ENCODE measurements at regions not wholly inside any gene's neighbourhood (a gene's known extent, or its start where the extent isn't known, plus 50 kb on each side); places are given as distances from the start of the nearest gene placed in this dataset.
"Not testable (repeated sequence)": the region's sequence is repeated elsewhere in the genome, so short reads cannot be mapped to it uniquely, and the experiment has no call there.

- H3K27me3 ChIP-seq (ENCODE audit: insufficient read depth, poor library complexity, severe bottlenecking), result no peaks in the 10 kb centered on the region
- H3K4me3 ChIP-seq (replicated peaks; ENCODE audit: insufficient read depth, low read length), result no peak overlapping the region
- TF ChIP-seq CTCF (IDR thresholded peaks at IDR 0.05; ENCODE audit: insufficient read depth, low read length), result no peak
- no peak for TF ChIP-seq SPI1 (IDR thresholded peaks at IDR 0.05; ENCODE audit: borderline replicate concordance, low read depth)
- no peak for TF ChIP-seq GABPA (IDR thresholded peaks at IDR 0.05; ENCODE audit: low read depth)
- no peak for TF ChIP-seq POLR2AphosphoS5 (IDR thresholded peaks at IDR 0.05; ENCODE audit: low read depth)
- no peak for TF ChIP-seq REST (IDR thresholded peaks at IDR 0.05; ENCODE audit: insufficient replicate concordance, low read depth)
- H3K27ac ChIP-seq (replicated peaks), result no peak overlapping the region
- no peak for DNase-seq (ENCODE audit: low read depth in 1 of 2, low spot score in 1 of 2)
These were observed 110.8 kb downstream of the PCSK1 start for GRCh38 chr5:96322217-96322616.

GRCh38 chr5:96321345-96321744, 111.7 kb downstream of the PCSK1 start:
- no peak for TF ChIP-seq CTCF (IDR thresholded peaks at IDR 0.05; ENCODE audit: insufficient read depth, low read length)
- TF ChIP-seq SPI1 (IDR thresholded peaks at IDR 0.05; ENCODE audit: borderline replicate concordance, low read depth), result no peak
- TF ChIP-seq REST (IDR thresholded peaks at IDR 0.05; ENCODE audit: insufficient replicate concordance, low read depth), result no peak
- no peak for TF ChIP-seq POLR2AphosphoS5 (IDR thresholded peaks at IDR 0.05; ENCODE audit: low read depth)
- no peak for TF ChIP-seq GABPA (IDR thresholded peaks at IDR 0.05; ENCODE audit: low read depth)
- Histone ChIP-seq H3K4me3 (replicated peaks; ENCODE audit: insufficient read depth, low read length) (no peak overlapping the region), H3K27ac (replicated peaks) (no peak overlapping the region), H3K27me3 (ENCODE audit: insufficient read depth, poor library complexity, severe bottlenecking) (no peaks in the 10 kb centered on the region)
- no peak for DNase-seq (ENCODE audit: low read depth in 1 of 2, low spot score in 1 of 2)

- TF ChIP-seq CTCF (IDR thresholded peaks at IDR 0.05; ENCODE audit: insufficient read depth, low read length) (no peak), GABPA (IDR thresholded peaks at IDR 0.05; ENCODE audit: low read depth) (no peak), SPI1 (IDR thresholded peaks at IDR 0.05; ENCODE audit: borderline replicate concordance, low read depth) (no peak), REST (IDR thresholded peaks at IDR 0.05; ENCODE audit: insufficient replicate concordance, low read depth) (no peak), POLR2AphosphoS5 (IDR thresholded peaks at IDR 0.05; ENCODE audit: low read depth) (no peak)
- no peak overlapping the region for H3K4me3 ChIP-seq (replicated peaks; ENCODE audit: insufficient read depth, low read length)
- no peak overlapping the region for H3K27ac ChIP-seq (replicated peaks)
- DNase-seq (ENCODE audit: low read depth in 1 of 2, low spot score in 1 of 2), result no peak
- no peaks in the 10 kb centered on the region for H3K27me3 ChIP-seq (ENCODE audit: insufficient read depth, poor library complexity, severe bottlenecking)
These were observed 112.3 kb downstream of the PCSK1 start for GRCh38 chr5:96320797-96321196.

- not testable (repeated sequence) for H3K4me3 ChIP-seq (replicated peaks; ENCODE audit: insufficient read depth, low read length); DNase-seq (ENCODE audit: low read depth in 1 of 2, low spot score in 1 of 2); H3K27me3 ChIP-seq (ENCODE audit: insufficient read depth, poor library complexity, severe bottlenecking); H3K27ac ChIP-seq (replicated peaks)
These were observed 112.9 kb downstream of the PCSK1 start for GRCh38 chr5:96319981-96320739.
